Effector memory CD8-positive, alpha-beta T cell (primary cell): ENCODE measurements at regions not wholly inside any gene's neighbourhood (a gene's known extent, or its start where the extent isn't known, plus 50 kb on each side); places are given as distances from the start of the nearest gene placed in this dataset.

ENCODE experiments used
- ATAC-seq: fragments of 150-1000 bp; cut with Tn5 transposase; replicated peaks from 2 replicates; pipeline ENCODE4 v1.10.0; 2021; ENCODE audit warnings: mild to moderate bottlenecking, moderate library complexity
- DNase-seq, 3 experiments: peaks; one replicate each; pipeline ENCODE4 v3.0.0; 2021
- H3K27ac Mint-ChIP-seq, 2 donors: one replicate each; pipeline ENCODE4 v1.8.0; 2022; ENCODE audit warnings: mild to moderate bottlenecking in 2 of 2, mixed read lengths in 2 of 2, moderate library complexity in 2 of 2
- H3K27me3 Mint-ChIP-seq, 2 donors: one replicate each; pipeline ENCODE4 v1.8.0; 2022; ENCODE audit warnings: mixed read lengths in 2 of 2
- H3K36me3 Mint-ChIP-seq: one replicate; pipeline ENCODE4 v1.8.0; 2022; ENCODE audit warnings: mild to moderate bottlenecking, moderate library complexity, mixed read lengths; ENCODE audit not compliant: insufficient read depth
- H3K4me1 Mint-ChIP-seq, 2 donors: one replicate each; pipeline ENCODE4 v1.8.0; 2022; ENCODE audit warnings: low read depth in 2 of 2, mixed read lengths in 2 of 2
- H3K4me3 Mint-ChIP-seq, 2 donors: one replicate each; pipeline ENCODE4 v1.8.0; 2022; ENCODE audit warnings: mild to moderate bottlenecking in 2 of 2, mixed read lengths in 2 of 2, moderate library complexity in 2 of 2
- H3K9me3 Mint-ChIP-seq, 2 donors: one replicate each; pipeline ENCODE4 v1.8.0; 2022; ENCODE audit warnings: mixed read lengths in 2 of 2

DNA sequence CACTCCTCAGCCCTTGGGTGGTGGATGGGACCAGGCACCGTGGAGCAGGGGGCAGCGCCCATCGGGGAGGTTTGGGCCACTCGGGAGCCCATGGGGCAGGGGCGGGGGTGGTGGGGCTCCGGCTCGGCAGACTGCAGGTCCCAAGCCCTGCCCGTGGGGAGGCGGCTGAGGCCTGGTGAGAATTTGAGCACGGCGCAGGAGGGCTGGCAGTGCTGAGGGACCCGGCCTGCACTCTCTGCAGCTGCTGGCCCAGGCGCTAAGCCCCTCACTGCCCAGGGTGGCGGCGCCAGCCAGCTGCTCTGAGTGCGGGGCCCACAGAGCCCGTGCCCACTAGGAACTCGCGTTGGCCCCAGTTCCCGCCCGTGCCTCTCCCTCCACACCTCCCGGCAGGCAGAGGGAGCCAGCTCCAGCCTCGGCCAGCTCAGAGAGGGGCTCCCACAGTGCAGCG is 182.1 kb upstream of the OPRM1 start:
- Mint-ChIP-seq H3K27me3 (peaks cover 0 to 12% of the 10 kb centered on the region in 2 donors), H3K36me3 (no peaks in the 10 kb centered on the region), H3K4me1 (no peaks in the 10 kb centered on the region), H3K27ac (no peak overlapping the region), H3K4me3 (no peak overlapping the region), H3K9me3 (peaks cover 0 to 4% of the 10 kb centered on the region in 2 donors)
- DNase-seq (no peak), ATAC-seq (no peak)

DNA sequence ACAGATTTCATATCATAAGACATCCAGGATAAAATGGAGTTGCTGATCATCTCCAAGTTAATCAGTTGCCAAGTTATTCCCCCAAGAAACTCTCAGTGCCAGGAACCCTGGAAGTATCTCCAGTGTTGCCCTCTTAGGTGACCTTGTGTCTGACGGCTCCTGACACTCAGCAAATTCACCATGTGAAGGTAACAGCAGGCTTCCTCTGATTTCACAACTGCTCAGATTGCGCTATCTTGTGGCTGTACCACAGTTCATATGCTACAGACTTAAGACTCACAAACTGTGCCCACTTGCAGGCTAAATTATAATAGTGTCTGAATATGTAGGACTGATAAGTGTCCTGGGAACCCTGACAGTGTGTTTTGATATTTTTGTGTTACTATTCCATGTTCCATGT is 186.6 kb upstream of the OPRM1 start:
- Mint-ChIP-seq H3K27me3 (no peaks in the 10 kb centered on the region), H3K27ac (no peak overlapping the region), H3K9me3 (no peaks in the 10 kb centered on the region), H3K4me3 (no peak overlapping the region), H3K4me1 (no peaks in the 10 kb centered on the region), H3K36me3 (no peaks in the 10 kb centered on the region)
- ATAC-seq = no peak
- DNase-seq = no peak

DNA sequence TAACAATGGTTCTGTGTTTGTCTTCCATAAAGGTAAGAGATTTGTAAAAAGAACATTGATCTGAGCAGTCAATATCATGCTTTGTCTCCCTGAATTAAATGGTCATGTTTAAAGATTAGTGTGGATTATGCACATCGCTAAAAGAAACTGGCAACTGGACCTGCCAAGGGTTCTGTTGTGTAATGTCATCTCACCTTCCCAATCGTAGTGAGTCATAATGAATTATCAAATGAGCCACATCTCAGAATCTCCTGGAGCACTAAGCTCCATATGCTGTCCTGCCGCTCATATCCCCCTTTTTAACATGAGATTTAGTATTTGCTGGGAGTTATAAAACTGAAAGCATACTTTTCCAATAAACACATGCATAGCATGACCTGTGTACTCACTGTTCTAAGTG is 187.0 kb upstream of the OPRM1 start:
- ATAC-seq (no peak), DNase-seq (no peak)
- no peaks in the 10 kb centered on the region for H3K9me3 Mint-ChIP-seq

DNA sequence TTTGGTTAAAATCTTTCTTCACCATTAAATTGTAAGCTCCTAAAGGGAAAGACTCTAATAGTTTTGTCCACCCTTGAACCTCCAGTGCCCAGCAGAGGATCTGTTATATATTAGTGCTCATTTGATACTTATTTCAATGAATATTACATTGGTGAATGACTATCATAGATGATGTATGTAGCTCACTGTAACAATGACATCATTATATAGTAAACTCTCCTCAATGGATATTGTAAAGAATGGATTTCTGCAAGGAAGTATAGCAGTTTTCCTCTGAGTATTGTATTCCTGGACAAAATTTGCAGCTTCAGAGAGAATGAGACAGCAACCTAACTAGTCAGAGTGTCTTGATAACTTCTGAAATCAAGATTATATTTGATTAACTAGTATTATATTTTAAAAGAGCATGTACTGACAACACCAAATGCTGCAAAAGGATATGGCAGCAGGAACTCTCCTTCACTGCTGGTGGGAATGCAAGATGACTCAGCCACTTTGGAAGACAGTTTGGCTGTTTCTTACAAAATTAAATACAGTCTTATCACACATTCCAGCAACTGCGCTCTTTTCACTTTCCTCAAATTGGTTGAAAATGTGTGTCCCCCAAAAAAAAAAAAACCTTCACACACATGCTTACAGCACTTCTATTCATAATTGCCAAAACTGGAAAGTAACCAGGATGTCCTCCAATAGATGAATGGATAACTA is 189.8 kb upstream of the OPRM1 start:
- H3K9me3 Mint-ChIP-seq = peaks cover 0 to 2% of the 10 kb centered on the region in 2 donors
- H3K4me1 Mint-ChIP-seq = no peaks in the 10 kb centered on the region
- no peaks in the 10 kb centered on the region for H3K36me3 Mint-ChIP-seq
- H3K27me3 Mint-ChIP-seq = no peaks in the 10 kb centered on the region
- DNase-seq (no peak), ATAC-seq (no peak)
- H3K27ac Mint-ChIP-seq = no peak overlapping the region
- H3K4me3 Mint-ChIP-seq = no peak overlapping the region

More for the DNA sequence above, 187.0 kb upstream of the OPRM1 start:
- Mint-ChIP-seq H3K27ac (no peak overlapping the region), H3K27me3 (no peaks in the 10 kb centered on the region), H3K4me3 (no peak overlapping the region), H3K4me1 (no peaks in the 10 kb centered on the region), H3K36me3 (no peaks in the 10 kb centered on the region)

DNA sequence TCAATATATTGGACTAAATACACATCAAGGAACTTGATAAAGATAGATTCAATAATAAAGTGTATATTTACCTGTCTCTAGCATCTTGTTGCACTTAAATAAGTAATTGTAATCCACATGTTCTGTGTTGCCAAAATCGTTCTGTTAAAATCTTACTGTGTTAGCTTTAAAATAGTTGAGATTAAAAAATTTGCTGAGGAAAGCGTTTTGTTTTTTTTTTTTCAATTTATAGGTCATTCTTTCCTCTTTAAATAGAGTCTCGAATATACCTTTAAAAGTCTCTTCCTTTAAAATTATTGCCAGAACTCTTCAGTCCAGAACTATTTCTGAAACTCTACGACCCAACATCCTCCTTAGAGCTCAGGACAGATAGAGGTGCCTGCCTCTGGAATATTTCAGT is 195.6 kb upstream of the OPRM1 start:
- Mint-ChIP-seq H3K9me3 (peaks cover 0 to 2% of the 10 kb centered on the region in 2 donors), H3K27me3 (no peaks in the 10 kb centered on the region), H3K4me3 (no peak overlapping the region), H3K36me3 (no peaks in the 10 kb centered on the region), H3K27ac (no peak overlapping the region), H3K4me1 (no peaks in the 10 kb centered on the region)
- no peak for DNase-seq
- ATAC-seq = no peak

DNA sequence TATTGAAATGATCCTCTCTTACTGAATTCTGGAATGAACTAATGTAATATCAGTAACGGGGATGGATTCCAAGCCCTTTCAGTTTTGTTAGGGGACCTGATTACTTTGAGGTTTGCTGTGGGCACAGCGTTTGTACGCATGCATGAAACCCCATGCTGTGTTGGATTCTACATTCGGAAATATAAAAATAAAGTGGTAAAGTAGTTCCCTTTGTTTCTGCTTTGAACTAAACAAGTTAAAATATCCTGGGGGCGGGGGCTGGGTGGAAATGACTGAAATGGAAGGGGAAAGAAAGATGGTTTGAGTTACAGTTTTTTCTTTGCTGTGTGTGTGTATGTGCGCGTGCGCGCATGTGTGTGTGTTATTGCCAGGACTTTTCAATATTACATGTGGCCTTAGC is 196.5 kb upstream of the OPRM1 start:
- Mint-ChIP-seq H3K9me3 (peaks cover 0 to 2% of the 10 kb centered on the region in 2 donors), H3K4me1 (no peaks in the 10 kb centered on the region), H3K27me3 (no peaks in the 10 kb centered on the region), H3K36me3 (no peaks in the 10 kb centered on the region), H3K27ac (no peak overlapping the region), H3K4me3 (no peak overlapping the region)
- ATAC-seq = no peak
- no peak for DNase-seq

DNA sequence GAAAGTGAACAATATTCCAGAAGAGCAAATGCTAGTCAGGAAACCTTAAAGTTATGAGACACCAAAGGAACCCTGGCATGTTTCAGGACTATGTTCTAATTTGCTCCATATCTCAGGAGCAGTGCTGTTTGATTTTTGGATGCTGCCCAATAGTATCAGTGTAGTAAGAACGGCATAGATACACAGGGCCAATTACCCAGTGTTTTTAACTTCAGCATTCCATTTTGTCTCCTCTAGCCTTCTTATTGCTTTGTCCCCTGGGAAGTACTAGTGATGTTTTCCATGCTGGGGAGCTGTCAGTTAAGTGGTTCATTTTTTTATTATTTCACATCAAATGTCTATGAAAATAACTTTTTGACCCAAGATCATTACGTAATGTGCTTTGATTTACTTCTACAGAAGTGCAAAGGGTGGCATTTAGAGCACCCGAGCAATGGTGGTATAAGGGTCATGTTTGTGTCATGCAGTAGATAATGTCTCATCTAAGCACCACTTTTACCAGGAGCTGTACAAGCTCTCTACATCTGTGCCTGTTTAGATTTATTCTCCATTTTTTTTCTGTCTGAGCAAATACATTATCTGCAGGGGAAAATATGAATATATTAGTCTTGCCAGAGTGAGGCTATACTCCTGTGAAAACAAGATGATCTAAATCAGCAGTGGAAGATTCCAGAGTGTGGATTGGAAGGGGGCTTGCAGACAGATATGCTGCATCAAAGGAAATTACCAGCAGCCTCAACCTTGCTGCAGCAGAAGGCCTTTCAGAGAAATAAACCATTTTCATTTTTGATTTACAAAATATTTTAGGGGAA is 198.8 kb upstream of the OPRM1 start:
- H3K36me3 Mint-ChIP-seq = peaks cover 3% of the 10 kb centered on the region
- H3K9me3 Mint-ChIP-seq = peaks cover 2 to 5% of the 10 kb centered on the region in 2 donors
- no peak for ATAC-seq
- H3K27me3 Mint-ChIP-seq = no peaks in the 10 kb centered on the region
- no peaks in the 10 kb centered on the region for H3K4me1 Mint-ChIP-seq
- H3K4me3 Mint-ChIP-seq = no peak overlapping the region
- no peak overlapping the region for H3K27ac Mint-ChIP-seq
- no peak for DNase-seq

DNA sequence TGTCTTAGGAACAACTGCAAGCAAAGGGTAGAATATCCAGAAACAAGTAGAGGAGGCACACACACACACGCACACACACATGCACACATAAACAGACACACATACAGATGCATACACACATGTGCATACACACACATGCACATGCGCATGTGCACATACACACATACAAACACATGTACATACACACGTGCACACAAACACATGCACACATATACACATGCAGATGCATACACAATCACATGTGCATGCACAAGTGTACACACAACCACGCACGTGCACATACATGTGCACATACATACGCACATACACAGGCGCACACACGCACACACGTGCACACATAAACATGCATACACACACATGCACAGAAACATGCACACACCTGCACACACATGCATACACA is 206.5 kb upstream of the OPRM1 start:
- Mint-ChIP-seq H3K4me1 (no peaks in the 10 kb centered on the region), H3K4me3 (no peak overlapping the region), H3K27ac (no peak overlapping the region), H3K9me3 (peaks cover 3 to 15% of the 10 kb centered on the region in 2 donors), H3K36me3 (peaks cover 3% of the 10 kb centered on the region), H3K27me3 (no peaks in the 10 kb centered on the region)
- no peak for DNase-seq
- no peak for ATAC-seq

DNA sequence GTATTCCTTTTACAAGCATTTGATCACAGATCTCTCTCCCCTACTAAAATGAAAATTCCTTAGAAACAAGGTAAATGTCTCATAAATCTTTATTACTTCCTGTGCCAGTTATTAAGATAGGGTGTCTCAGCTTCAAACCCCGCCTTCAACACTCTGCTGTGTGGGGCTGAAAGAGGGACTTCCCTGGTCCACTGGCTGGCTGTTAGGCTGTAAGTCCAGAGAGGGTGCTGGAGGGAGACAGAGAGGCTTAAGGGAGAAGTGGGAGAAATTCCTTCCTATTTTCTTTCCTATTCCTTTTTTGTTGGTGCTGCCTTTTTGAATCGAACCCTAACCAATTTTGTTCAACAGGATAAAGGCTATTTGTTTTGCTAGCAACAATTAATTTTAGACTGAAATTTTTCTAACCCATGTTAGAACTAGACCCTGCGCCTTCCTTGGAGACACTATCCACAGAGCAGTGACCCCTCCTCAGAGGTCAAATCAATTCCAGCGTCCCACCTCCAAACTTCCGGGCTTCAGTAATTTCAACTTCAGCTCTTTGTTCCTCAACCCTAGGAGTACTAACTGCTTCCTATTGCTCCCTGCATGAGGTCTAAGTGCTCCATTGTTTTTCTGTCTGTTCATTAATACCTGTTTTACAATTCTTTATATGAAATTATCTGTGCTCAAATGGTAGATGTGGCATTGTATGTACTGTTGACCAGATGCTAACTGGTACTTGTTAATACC is 207.5 kb upstream of the OPRM1 start:
- DNase-seq (no peak), ATAC-seq (no peak)
- Mint-ChIP-seq H3K9me3 (peaks cover 3 to 15% of the 10 kb centered on the region in 2 donors), H3K36me3 (peaks cover 3% of the 10 kb centered on the region), H3K4me1 (no peaks in the 10 kb centered on the region), H3K4me3 (no peak overlapping the region), H3K27me3 (no peaks in the 10 kb centered on the region), H3K27ac (no peak overlapping the region)

DNA sequence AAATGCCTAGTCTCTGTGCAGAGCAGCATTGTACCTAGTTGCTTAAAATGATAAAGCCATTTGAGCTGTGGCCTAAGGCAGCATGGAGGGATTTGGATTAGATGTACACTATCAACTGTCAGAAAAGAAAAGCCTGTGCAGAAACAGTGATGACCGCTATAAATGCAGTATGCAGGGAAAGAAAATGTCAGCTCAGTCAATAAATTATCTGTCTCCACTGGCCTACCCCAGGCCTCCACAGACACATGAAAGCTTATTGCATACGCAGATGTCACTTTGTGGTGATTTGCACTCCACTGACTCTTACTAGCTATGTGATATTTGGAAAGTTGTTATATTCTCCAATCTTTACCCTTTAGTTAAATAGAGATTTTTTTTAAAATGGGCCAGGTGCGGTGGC is 221.9 kb upstream of the OPRM1 start:
- ATAC-seq = no peak
- no peaks in the 10 kb centered on the region for H3K36me3 Mint-ChIP-seq
- no peak overlapping the region for H3K4me3 Mint-ChIP-seq
- no peak overlapping the region for H3K27ac Mint-ChIP-seq
- DNase-seq = no peak
- H3K27me3 Mint-ChIP-seq = no peaks in the 10 kb centered on the region
- peaks cover 11 to 32% of the 10 kb centered on the region in 2 donors for H3K9me3 Mint-ChIP-seq
- H3K4me1 Mint-ChIP-seq = no peaks in the 10 kb centered on the region

DNA sequence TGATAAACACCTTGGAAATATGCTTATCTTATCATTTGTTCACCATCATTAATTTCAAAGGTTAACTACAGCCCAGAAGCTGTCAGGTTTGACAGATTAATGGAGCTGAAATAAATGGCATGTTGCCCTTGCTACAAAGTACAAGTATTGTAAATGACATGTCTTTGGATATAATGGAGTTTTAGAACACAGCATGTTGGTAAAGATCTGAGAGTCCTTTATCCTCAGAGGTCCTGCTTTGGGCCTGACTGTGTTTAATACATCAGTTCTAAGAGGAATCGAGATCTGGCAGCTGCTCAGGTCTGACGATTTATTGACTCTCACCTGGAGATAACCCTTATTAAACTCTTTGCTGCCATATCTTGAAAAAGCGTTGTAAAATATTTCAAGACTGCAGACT is 222.7 kb upstream of the OPRM1 start:
- no peak overlapping the region for H3K27ac Mint-ChIP-seq
- H3K36me3 Mint-ChIP-seq = no peaks in the 10 kb centered on the region
- ATAC-seq (no peak), DNase-seq (no peak)
- no peaks in the 10 kb centered on the region for H3K27me3 Mint-ChIP-seq
- peaks cover 10 to 36% of the 10 kb centered on the region in 2 donors for H3K9me3 Mint-ChIP-seq
- H3K4me1 Mint-ChIP-seq = no peaks in the 10 kb centered on the region
- H3K4me3 Mint-ChIP-seq = no peak overlapping the region

DNA sequence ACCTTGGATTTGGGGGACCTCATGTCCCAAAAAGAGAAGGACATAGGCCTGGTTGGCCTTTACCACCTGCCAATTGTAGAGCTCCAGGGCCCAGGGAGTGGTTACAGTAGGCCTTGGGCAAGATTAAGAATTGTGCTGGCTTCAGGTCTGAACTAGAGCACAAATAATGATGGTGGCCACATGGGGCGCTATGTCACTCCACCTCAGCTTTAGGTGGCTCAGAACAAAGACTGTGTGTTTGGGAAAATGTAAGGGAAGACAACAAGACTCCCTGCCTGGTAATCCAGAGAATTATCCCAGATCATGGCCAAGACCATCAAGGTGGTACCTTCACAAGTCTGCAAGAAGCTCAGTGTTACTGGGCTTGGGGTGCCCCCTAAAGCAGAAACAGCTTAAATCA is 224.9 kb upstream of the OPRM1 start:
- Mint-ChIP-seq H3K27me3 (no peaks in the 10 kb centered on the region), H3K27ac (no peak overlapping the region), H3K4me3 (no peak overlapping the region), H3K9me3 (peaks cover 10 to 46% of the 10 kb centered on the region in 2 donors), H3K36me3 (no peaks in the 10 kb centered on the region), H3K4me1 (no peaks in the 10 kb centered on the region)
- DNase-seq = no peak
- ATAC-seq = no peak

DNA sequence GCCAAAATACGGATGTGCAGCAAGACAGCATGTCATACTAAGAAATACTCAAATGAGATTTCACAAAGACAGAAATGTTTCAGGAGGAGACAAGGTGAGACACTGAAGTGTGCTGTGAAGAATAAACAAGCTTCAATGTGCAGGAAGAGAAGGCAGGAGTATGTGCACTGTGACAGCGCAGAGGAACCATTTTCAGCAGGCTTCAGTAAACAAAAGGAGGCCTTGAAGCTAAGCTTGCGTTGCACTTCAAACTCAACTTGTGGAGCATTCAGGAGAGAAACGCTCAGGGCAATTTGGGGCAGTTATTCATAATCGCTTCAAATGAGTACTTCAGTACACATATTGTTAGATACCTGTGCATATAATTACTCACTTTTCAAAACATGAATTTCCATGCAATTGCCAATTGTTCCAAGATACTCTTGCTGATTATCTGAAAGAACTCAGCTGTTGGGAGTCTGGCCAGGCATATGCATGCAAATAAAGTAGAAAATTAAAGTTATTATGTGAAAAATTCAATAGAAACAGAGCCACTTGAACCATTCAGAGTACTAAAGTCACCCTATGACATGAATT is 234.2 kb upstream of the OPRM1 start:
- Mint-ChIP-seq H3K4me1 (no peaks in the 10 kb centered on the region), H3K4me3 (no peak overlapping the region), H3K27me3 (no peaks in the 10 kb centered on the region), H3K9me3 (peaks cover 0 to 4% of the 10 kb centered on the region in 2 donors), H3K27ac (no peak overlapping the region), H3K36me3 (no peaks in the 10 kb centered on the region)
- DNase-seq = no peak
- ATAC-seq = no peak
